ENCODE measurements at regions not wholly inside any gene's neighbourhood (a gene's known extent, or its start where the extent isn't known, plus 50 kb on each side); places are given as distances from the start of the nearest gene placed in this dataset.

DNA sequence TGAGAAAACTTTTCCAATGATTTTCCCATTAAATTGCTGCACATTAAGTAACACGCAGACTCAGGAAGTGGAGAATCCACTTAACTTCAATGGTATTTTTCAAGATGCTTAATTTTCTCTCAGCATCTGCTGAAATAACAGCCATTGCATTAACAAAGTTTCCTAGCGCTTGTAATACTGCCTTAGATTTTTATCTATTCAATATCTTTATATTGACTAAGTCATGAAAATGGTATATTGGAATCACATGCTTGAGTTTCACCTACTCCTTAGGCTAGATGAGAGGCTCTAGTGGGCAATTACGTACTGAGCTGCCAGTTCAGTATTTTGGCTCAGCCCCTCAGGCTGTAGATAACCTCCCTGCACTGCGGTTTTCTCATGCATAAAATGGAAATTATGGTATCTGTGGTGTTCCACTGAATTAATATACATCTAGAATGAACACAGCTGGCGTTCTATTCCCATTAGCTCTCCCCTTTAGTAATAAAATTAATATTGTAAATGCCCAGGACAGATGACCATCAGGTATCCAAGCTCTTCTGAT is 112.9 kb downstream of the MTX3 start:
- Histone ChIP-seq H3K27ac (ENCODE audit: low read length) (no peak overlapping the region), H3K79me2 (ENCODE audit: low read length) (no peaks in the 10 kb centered on the region), H3K9me3 (ENCODE audit: low read length) (no peaks in the 10 kb centered on the region), H3K4me3 (ENCODE audit: low read length) (no peak overlapping the region), H3K36me3 (ENCODE audit: insufficient read depth, low read length) (no peaks in the 10 kb centered on the region), H2AFZ (ENCODE audit: low read length) (no peak overlapping the region), H3K4me1 (ENCODE audit: low read length) (no peaks in the 10 kb centered on the region), H3K27me3 (ENCODE audit: low read length) (no peaks in the 10 kb centered on the region), H3K4me2 (ENCODE audit: low read depth, low read length, poor library complexity, severe bottlenecking) (no peak overlapping the region), H3K9ac (ENCODE audit: low read length) (no peak overlapping the region), H3K9me2 (replicated peaks; ENCODE audit: insufficient read depth, low read length) (no peaks in the 10 kb centered on the region), H4K20me1 (ENCODE audit: insufficient read depth, low read depth, low read length) (no peaks in the 10 kb centered on the region)
- DNase-seq, result no peak

DNA sequence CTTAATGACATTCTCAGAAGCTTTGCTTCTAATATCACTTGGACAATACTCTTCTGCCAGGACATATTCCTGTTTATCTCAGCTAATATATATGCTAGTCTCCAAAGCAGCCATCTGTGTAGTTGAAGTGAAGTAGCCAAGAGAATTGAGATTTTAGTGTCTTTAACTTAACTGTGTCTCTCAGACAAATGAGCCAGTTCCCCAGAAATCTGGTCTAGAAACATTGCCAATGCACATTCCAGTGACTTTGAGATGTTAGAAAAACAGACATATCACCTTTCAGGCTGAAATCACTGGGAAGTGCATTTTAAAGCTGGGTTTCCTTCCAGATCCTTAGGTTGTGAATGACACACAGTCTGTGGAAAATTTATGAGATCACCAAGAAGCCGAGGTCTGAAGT is 114.6 kb downstream of the MTX3 start:
- Histone ChIP-seq H2AFZ (ENCODE audit: low read length) (no peak overlapping the region), H3K9me2 (replicated peaks; ENCODE audit: insufficient read depth, low read length) (no peaks in the 10 kb centered on the region), H3K79me2 (ENCODE audit: low read length) (no peaks in the 10 kb centered on the region), H3K4me2 (ENCODE audit: low read depth, low read length, poor library complexity, severe bottlenecking) (no peak overlapping the region), H3K4me1 (ENCODE audit: low read length) (no peaks in the 10 kb centered on the region), H3K27ac (ENCODE audit: low read length) (no peak overlapping the region), H3K27me3 (ENCODE audit: low read length) (no peaks in the 10 kb centered on the region), H4K20me1 (ENCODE audit: insufficient read depth, low read depth, low read length) (no peaks in the 10 kb centered on the region), H3K9me3 (ENCODE audit: low read length) (no peaks in the 10 kb centered on the region), H3K36me3 (ENCODE audit: insufficient read depth, low read length) (no peaks in the 10 kb centered on the region), H3K4me3 (ENCODE audit: low read length) (no peak overlapping the region), H3K9ac (ENCODE audit: low read length) (no peak overlapping the region)
- DNase-seq, result no peak

DNA sequence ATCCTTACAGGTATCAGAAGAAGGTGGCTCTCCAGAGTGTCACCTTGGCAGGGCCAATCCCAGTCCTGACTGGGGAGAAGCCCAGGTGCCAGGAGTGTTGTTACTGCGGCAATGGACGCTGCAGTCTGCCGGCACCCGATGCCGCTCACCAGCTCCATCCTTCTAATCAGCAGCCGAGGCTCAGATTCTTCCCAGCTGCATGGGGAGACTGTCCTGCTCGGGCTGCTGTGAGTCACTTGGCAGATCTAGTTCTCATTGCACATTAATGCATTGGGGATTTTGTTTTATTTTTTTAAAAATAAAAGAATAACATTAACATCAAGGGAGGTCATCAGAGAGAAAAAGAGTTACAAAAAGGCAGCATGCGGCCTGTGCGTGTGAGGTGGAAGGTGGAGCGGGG is 115.8 kb downstream of the MTX3 start:
- Histone ChIP-seq H3K36me3 (ENCODE audit: insufficient read depth, low read length) (no peaks in the 10 kb centered on the region), H3K4me3 (ENCODE audit: low read length) (no peak overlapping the region), H3K9ac (ENCODE audit: low read length) (no peak overlapping the region), H3K9me2 (replicated peaks; ENCODE audit: insufficient read depth, low read length) (no peaks in the 10 kb centered on the region), H3K4me1 (ENCODE audit: low read length) (no peaks in the 10 kb centered on the region), H2AFZ (ENCODE audit: low read length) (no peak overlapping the region), H3K27ac (ENCODE audit: low read length) (no peak overlapping the region), H4K20me1 (ENCODE audit: insufficient read depth, low read depth, low read length) (no peaks in the 10 kb centered on the region), H3K9me3 (ENCODE audit: low read length) (no peaks in the 10 kb centered on the region), H3K27me3 (ENCODE audit: low read length) (no peaks in the 10 kb centered on the region), H3K79me2 (ENCODE audit: low read length) (no peaks in the 10 kb centered on the region), H3K4me2 (ENCODE audit: low read depth, low read length, poor library complexity, severe bottlenecking) (no peak overlapping the region)
- no peak for DNase-seq

DNA sequence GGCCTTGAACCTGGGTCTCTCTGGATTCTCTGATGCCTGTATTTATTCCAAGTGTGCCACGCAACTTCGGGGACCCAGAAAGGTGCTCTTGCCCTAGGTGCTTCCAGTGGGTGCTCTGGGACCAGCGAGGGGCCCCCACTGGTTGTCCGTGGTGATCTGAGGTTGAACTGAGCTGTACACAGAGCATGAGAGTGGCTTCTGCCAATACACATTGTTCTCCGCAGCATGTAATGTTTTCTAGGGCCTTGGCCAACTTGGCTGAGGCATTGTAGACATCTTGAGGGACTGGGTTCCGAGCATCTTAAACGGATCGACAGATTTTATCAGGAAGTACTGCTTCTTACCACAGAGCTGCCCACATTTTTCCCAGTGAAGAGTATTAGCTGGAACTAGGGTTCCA is 117.9 kb downstream of the MTX3 start:
- no peak overlapping the region for H2AFZ ChIP-seq (ENCODE audit: low read length)
- H4K20me1 ChIP-seq (ENCODE audit: insufficient read depth, low read depth, low read length), result no peaks in the 10 kb centered on the region
- no peak overlapping the region for H3K4me3 ChIP-seq (ENCODE audit: low read length)
- H3K79me2 ChIP-seq (ENCODE audit: low read length), result no peaks in the 10 kb centered on the region
- no peaks in the 10 kb centered on the region for H3K9me3 ChIP-seq (ENCODE audit: low read length)
- H3K4me2 ChIP-seq (ENCODE audit: low read depth, low read length, poor library complexity, severe bottlenecking), result no peak overlapping the region
- H3K27ac ChIP-seq (ENCODE audit: low read length), result no peak overlapping the region
- H3K4me1 ChIP-seq (ENCODE audit: low read length), result no peaks in the 10 kb centered on the region
- H3K9me2 ChIP-seq (replicated peaks; ENCODE audit: insufficient read depth, low read length), result no peaks in the 10 kb centered on the region
- H3K27me3 ChIP-seq (ENCODE audit: low read length), result no peaks in the 10 kb centered on the region
- no peaks in the 10 kb centered on the region for H3K36me3 ChIP-seq (ENCODE audit: insufficient read depth, low read length)
- H3K9ac ChIP-seq (ENCODE audit: low read length), result no peak overlapping the region
- no peak for DNase-seq

DNA sequence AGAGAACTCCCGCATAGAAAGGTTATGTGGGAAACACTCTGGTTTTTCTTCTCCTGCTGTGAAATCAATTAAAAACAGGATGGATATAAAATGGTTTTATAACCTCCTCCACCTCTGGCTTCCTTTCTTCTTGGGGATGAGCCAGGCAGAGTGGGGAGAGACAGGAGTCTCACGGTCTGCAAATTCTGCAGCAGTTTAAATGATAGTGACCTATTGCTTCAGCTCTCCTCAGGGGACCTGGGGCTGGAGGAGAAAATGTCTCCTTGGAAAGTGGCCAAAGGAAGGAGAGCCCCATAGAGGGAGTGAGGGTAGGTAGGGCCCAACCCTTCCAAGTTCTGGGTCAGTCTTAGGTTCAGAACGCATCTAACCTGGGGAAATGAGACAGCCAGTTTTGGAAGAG is 118.8 kb downstream of the MTX3 start:
- Histone ChIP-seq H3K27ac (ENCODE audit: low read length) (no peak overlapping the region), H3K9me2 (replicated peaks; ENCODE audit: insufficient read depth, low read length) (no peaks in the 10 kb centered on the region), H3K9me3 (ENCODE audit: low read length) (no peaks in the 10 kb centered on the region), H2AFZ (ENCODE audit: low read length) (no peak overlapping the region), H4K20me1 (ENCODE audit: insufficient read depth, low read depth, low read length) (no peaks in the 10 kb centered on the region), H3K79me2 (ENCODE audit: low read length) (no peaks in the 10 kb centered on the region), H3K4me2 (ENCODE audit: low read depth, low read length, poor library complexity, severe bottlenecking) (no peak overlapping the region), H3K27me3 (ENCODE audit: low read length) (no peaks in the 10 kb centered on the region), H3K36me3 (ENCODE audit: insufficient read depth, low read length) (no peaks in the 10 kb centered on the region), H3K4me3 (ENCODE audit: low read length) (no peak overlapping the region), H3K9ac (ENCODE audit: low read length) (no peak overlapping the region), H3K4me1 (ENCODE audit: low read length) (no peaks in the 10 kb centered on the region)
- DNase-seq, result no peak

DNA sequence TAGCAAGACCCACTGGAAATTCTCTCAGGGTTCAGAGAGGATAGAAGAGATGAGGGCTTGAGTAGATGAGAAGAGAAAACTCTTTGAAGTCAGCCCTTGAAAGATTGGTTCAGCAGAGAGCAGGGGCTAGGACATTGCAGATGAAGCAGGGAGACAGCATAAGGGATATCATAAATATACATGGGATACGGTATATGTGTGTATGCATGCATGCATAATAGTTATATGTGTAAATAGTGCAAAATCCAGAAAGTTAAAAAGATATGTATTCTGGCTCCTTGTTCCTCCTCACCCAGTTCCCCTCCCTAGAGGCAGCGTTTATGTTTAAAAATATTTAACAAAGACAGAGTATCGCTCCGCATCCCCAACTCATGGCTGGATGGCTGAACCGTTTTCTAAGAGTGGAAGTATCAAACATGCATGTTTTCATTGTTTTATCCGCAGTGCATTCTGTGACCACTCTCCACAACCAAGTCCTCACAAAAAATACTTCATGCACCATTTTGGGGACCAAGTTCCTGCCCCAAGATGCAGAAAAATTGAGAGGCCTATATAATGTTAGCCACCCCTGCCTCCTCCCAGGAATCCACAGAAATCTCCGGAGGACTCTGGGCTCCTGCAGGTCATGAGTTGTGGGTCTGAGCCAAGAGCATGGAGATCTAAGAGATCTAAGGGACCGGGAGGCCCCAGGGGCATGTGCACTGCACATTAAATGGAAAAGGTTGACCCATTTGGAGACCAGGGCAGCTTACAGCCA is 119.5 kb downstream of the MTX3 start:
- no peak overlapping the region for H3K27ac ChIP-seq (ENCODE audit: low read length)
- H3K4me3 ChIP-seq (ENCODE audit: low read length), result no peak overlapping the region
- H3K36me3 ChIP-seq (ENCODE audit: insufficient read depth, low read length), result no peaks in the 10 kb centered on the region
- H3K9me3 ChIP-seq (ENCODE audit: low read length), result no peaks in the 10 kb centered on the region
- H3K4me1 ChIP-seq (ENCODE audit: low read length), result no peaks in the 10 kb centered on the region
- H3K27me3 ChIP-seq (ENCODE audit: low read length), result no peaks in the 10 kb centered on the region
- H3K79me2 ChIP-seq (ENCODE audit: low read length), result no peaks in the 10 kb centered on the region
- no peak overlapping the region for H2AFZ ChIP-seq (ENCODE audit: low read length)
- no peaks in the 10 kb centered on the region for H3K9me2 ChIP-seq (replicated peaks; ENCODE audit: insufficient read depth, low read length)
- no peak for DNase-seq
- H4K20me1 ChIP-seq (ENCODE audit: insufficient read depth, low read depth, low read length), result no peaks in the 10 kb centered on the region
- H3K4me2 ChIP-seq (ENCODE audit: low read depth, low read length, poor library complexity, severe bottlenecking), result no peak overlapping the region
- no peak overlapping the region for H3K9ac ChIP-seq (ENCODE audit: low read length)

DNA sequence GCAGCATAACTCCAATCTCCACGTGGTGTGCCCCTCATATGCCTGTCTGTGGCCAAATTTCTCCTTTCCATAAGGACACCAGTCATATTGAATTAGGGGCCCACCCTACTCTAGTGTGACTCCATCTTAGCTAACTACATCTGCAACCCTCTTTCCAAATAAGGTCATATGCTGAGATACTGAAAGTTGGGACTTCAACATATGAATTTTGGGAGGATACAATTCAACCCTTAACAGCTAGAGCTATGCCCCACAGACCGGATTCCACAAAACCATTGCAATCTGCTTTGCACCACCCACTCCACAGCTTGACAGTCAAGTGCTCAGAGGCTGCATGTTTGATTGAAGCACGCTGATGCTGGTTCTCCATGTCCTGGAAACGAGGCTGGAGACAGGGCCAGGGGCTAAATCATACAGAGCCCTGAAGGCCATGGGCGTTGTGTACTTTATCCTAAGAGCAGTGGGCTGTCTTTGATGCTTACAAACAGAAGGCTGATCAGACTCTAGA is 122.8 kb downstream of the MTX3 start:
- no peaks in the 10 kb centered on the region for H4K20me1 ChIP-seq (ENCODE audit: insufficient read depth, low read depth, low read length)
- H3K4me1 ChIP-seq (ENCODE audit: low read length), result no peaks in the 10 kb centered on the region
- no peaks in the 10 kb centered on the region for H3K9me3 ChIP-seq (ENCODE audit: low read length)
- H3K9ac ChIP-seq (ENCODE audit: low read length), result no peak overlapping the region
- no peaks in the 10 kb centered on the region for H3K27me3 ChIP-seq (ENCODE audit: low read length)
- no peaks in the 10 kb centered on the region for H3K9me2 ChIP-seq (replicated peaks; ENCODE audit: insufficient read depth, low read length)
- no peak overlapping the region for H3K4me3 ChIP-seq (ENCODE audit: low read length)
- no peak overlapping the region for H3K4me2 ChIP-seq (ENCODE audit: low read depth, low read length, poor library complexity, severe bottlenecking)
- DNase-seq, result no peak
- H2AFZ ChIP-seq (ENCODE audit: low read length), result no peak overlapping the region
- no peaks in the 10 kb centered on the region for H3K79me2 ChIP-seq (ENCODE audit: low read length)
- H3K36me3 ChIP-seq (ENCODE audit: insufficient read depth, low read length), result no peaks in the 10 kb centered on the region
- H3K27ac ChIP-seq (ENCODE audit: low read length), result no peak overlapping the region

DNA sequence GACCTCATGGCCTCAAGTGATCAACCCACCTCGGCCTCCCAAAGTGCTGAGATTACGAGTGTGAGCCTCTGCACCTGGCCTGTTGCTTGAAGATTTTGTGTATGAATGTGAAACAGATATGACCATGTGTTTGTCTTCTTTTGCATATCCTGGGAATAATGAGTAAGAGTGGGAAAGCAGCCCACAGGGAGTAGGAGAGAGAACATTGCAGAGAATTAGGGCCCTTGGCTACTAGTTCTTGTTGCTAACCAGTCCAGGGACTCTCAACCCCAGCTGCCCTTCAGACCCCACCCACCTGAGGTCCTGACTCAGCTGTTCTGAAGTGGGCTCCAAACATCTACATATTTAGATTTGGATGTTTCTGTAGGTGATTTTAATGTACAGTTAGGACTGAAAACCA is 125.5 kb downstream of the MTX3 start:
- Histone ChIP-seq H3K4me2 (ENCODE audit: low read depth, low read length, poor library complexity, severe bottlenecking) (no peak overlapping the region), H3K79me2 (ENCODE audit: low read length) (no peaks in the 10 kb centered on the region)

More for the DNA sequence above, 125.5 kb downstream of the MTX3 start:
- Histone ChIP-seq H3K9ac (ENCODE audit: low read length) (no peak overlapping the region), H3K4me1 (ENCODE audit: low read length) (no peaks in the 10 kb centered on the region), H4K20me1 (ENCODE audit: insufficient read depth, low read depth, low read length) (no peaks in the 10 kb centered on the region), H3K9me3 (ENCODE audit: low read length) (no peaks in the 10 kb centered on the region), H2AFZ (ENCODE audit: low read length) (no peak overlapping the region), H3K27ac (ENCODE audit: low read length) (no peak overlapping the region), H3K9me2 (replicated peaks; ENCODE audit: insufficient read depth, low read length) (no peaks in the 10 kb centered on the region), H3K4me3 (ENCODE audit: low read length) (no peak overlapping the region), H3K27me3 (ENCODE audit: low read length) (no peaks in the 10 kb centered on the region), H3K36me3 (ENCODE audit: insufficient read depth, low read length) (no peaks in the 10 kb centered on the region)
- no peak for DNase-seq
